IMR-90 (cell line): ENCODE measurements at regions not wholly inside any gene's neighbourhood (a gene's known extent, or its start where the extent isn't known, plus 50 kb on each side); places are given as distances from the start of the nearest gene placed in this dataset.

Experiments used
- ATAC-seq: fragments of 200-7000 bp; cut with Tn5 transposase; 2 replicates; pipeline ENCODE4 v1.9.1; 2020; ENCODE audit warnings: low read depth, mild to moderate bottlenecking, moderate library complexity
- BruUV-seq: library from RNA; stranded (reverse); fragments of 400-500 nt; replicated peaks from 2 replicates; lab custom pipeline; 2021; lab: Mats Ljungman, UMichigan
- CTCF ChIA-PET: fragments of 300-600 bp; formaldehyde crosslinking; extraction: SDS; loops from one replicate; lab custom pipeline; 2021; ENCODE audit warnings: antibody characterized with exemption; lab: Yijun Ruan, JAX
- POLR2A ChIA-PET: fragments of 300-600 bp; sonication (Branson Sonifier 250); formaldehyde crosslinking; loops from one replicate; lab custom pipeline; 2022; ENCODE audit warnings: antibody characterized with exemption; ENCODE audit not compliant: unreplicated experiment; lab: Charles Lee
- DNase-seq: peaks from one replicate; pipeline ENCODE4 v3.0.0; 2013
- H2AFZ ChIP-seq: replicated peaks from 2 replicates; pipeline ENCODE3; 2013; ENCODE audit warnings: low read length, mild to moderate bottlenecking; ENCODE audit not compliant: poor library complexity
- H2AK5ac ChIP-seq: 2 replicates; pipeline ENCODE4 v1.6.1; 2013; ENCODE audit warnings: low read depth, low read length, inconsistent platforms
- H2AK9ac ChIP-seq: replicated peaks from 2 replicates; pipeline ENCODE3; 2013; ENCODE audit warnings: mild to moderate bottlenecking, low read depth, low read length, moderate library complexity; ENCODE audit not compliant: poor library complexity
- H2BK120ac ChIP-seq: 2 replicates; pipeline ENCODE4 v1.6.1; 2013; ENCODE audit warnings: low read depth, low read length, inconsistent platforms
- H2BK15ac ChIP-seq: 3 replicates; pipeline ENCODE4 v1.6.1; 2013; ENCODE audit warnings: low read depth, low read length, inconsistent platforms
- H2BK20ac ChIP-seq: 2 replicates; pipeline ENCODE4 v1.6.1; 2013; ENCODE audit warnings: low read depth, mild to moderate bottlenecking, inconsistent platforms, low read length, moderate library complexity
- H2BK5ac ChIP-seq: 2 replicates; pipeline ENCODE4 v1.6.1; 2013; ENCODE audit warnings: mild to moderate bottlenecking, low read depth, low read length, inconsistent platforms; ENCODE audit not compliant: poor library complexity, severe bottlenecking
- H3K14ac ChIP-seq: replicated peaks from 2 replicates; pipeline ENCODE4 v1.6.1; 2013; ENCODE audit warnings: low read depth, low read length, inconsistent platforms
- H3K18ac ChIP-seq: 2 replicates; pipeline ENCODE4 v1.6.1; 2013; ENCODE audit warnings: low read depth, low read length, control low read depth
- H3K23ac ChIP-seq: 2 replicates; pipeline ENCODE4 v1.6.1; 2013; ENCODE audit warnings: low read depth, low read length, inconsistent platforms
- H3K27ac ChIP-seq: 2 replicates; pipeline ENCODE4 v1.5.1; 2013; ENCODE audit warnings: mild to moderate bottlenecking, control low read depth, low read length; ENCODE audit not compliant: insufficient read depth
- H3K27me3 ChIP-seq: 2 replicates; pipeline ENCODE4 v1.6.1; 2013; ENCODE audit warnings: low read length; ENCODE audit not compliant: control insufficient read depth, insufficient read depth
- H3K36me3 ChIP-seq: 2 replicates; pipeline ENCODE4 v1.6.1; 2013; ENCODE audit warnings: low read length, mixed read lengths; ENCODE audit not compliant: control insufficient read depth, insufficient read depth
- H3K4ac ChIP-seq: 2 replicates; pipeline ENCODE4 v1.6.1; 2013; ENCODE audit warnings: low read depth, low read length, inconsistent platforms
- H3K4me1 ChIP-seq: 2 replicates; pipeline ENCODE4 v1.6.1; 2013; ENCODE audit warnings: low read length, mixed read lengths; ENCODE audit not compliant: control insufficient read depth, insufficient read depth
- H3K4me2 ChIP-seq: 2 replicates; pipeline ENCODE4 v1.6.1; 2013; ENCODE audit warnings: low read depth, mild to moderate bottlenecking, control low read depth, low read length, moderate library complexity
- H3K4me3 ChIP-seq: 2 replicates; pipeline ENCODE4 v1.5.1; 2013; ENCODE audit warnings: low read depth, mild to moderate bottlenecking, control low read depth, low read length, moderate library complexity; ENCODE audit not compliant: insufficient read depth
- H3K56ac ChIP-seq: 2 replicates; pipeline ENCODE4 v1.6.1; 2013; ENCODE audit warnings: low read length, inconsistent platforms; ENCODE audit not compliant: insufficient read depth; ENCODE audit errors: extremely low read depth
- H3K79me1 ChIP-seq, 2 experiments: 2 replicates each; pipeline ENCODE4 v1.6.1; 2013; ENCODE audit warnings: low read length in 2 of 2, inconsistent platforms in 1 of 2, low read depth in 1 of 2
- H3K9ac ChIP-seq: 2 replicates; pipeline ENCODE4 v1.6.1; 2013; ENCODE audit warnings: low read depth, low read length, control low read depth
- H3K9me1 ChIP-seq: 2 replicates; pipeline ENCODE4 v1.6.1; 2013; ENCODE audit warnings: low read length, inconsistent platforms; ENCODE audit not compliant: insufficient read depth
- H3K9me3 ChIP-seq: 2 replicates; pipeline ENCODE4 v1.6.1; 2013; ENCODE audit warnings: low read length; ENCODE audit not compliant: control insufficient read depth, insufficient read depth
- H4K20me1 ChIP-seq: 2 replicates; pipeline ENCODE4 v1.6.1; 2013; ENCODE audit warnings: low read length, inconsistent platforms; ENCODE audit not compliant: insufficient read depth
- H4K5ac ChIP-seq: 2 replicates; pipeline ENCODE4 v1.6.1; 2013; ENCODE audit warnings: mild to moderate bottlenecking, low read depth, low read length, control low read depth
- H4K8ac ChIP-seq, 2 experiments: 2 replicates each; pipeline ENCODE4 v1.6.1; 2013; ENCODE audit warnings: low read depth in 2 of 2, low read length in 2 of 2, control low read depth in 1 of 2, inconsistent platforms in 1 of 2
- H4K91ac ChIP-seq: 2 replicates; pipeline ENCODE4 v1.6.1; 2013; ENCODE audit warnings: low read depth, low read length, inconsistent platforms; ENCODE audit not compliant: insufficient read depth
- BHLHE40 ChIP-seq: fragments of 150-350 bp; IDR thresholded peaks from 2 replicates; pipeline ENCODE4 v1.6.1; 2016; ENCODE audit warnings: mild to moderate bottlenecking, low read depth, low read length
- WGBS, 2 experiments: methylation state at CpG; one replicate each; pipeline versions ENCODE4 v1.1.5 to v1.1.7; 2013; ENCODE audit warnings: missing lambda C conversion rate in 2 of 2; ENCODE audit not compliant: insufficient read length in 1 of 2; ENCODE audit errors: extremely low coverage in 2 of 2; 5-methylcytosine and 5-hydroxymethylcytosine counted together
- dilution Hi-C: fragments of 300-500 bp; cut with HindIII; formaldehyde crosslinking; loops from one replicate; pipeline ENCODE4 v1.14.3; 2018; ENCODE audit warnings: low sequenced_read_pairs; ENCODE audit not compliant: unreplicated experiment
- in situ Hi-C: fragments of 300-500 bp; cut with MboI; formaldehyde crosslinking; loops from 3 replicates; pipeline ENCODE4 v1.14.3; 2019; ENCODE audit warnings: low sequenced_read_pairs, inconsistent platforms, mixed read lengths
- intact Hi-C: fragments of 100-400 bp; cut with micrococcal nuclease; formaldehyde crosslinking; loops from 2 replicates; pipeline ENCODE4 v1.10.0; 2022

DNA sequence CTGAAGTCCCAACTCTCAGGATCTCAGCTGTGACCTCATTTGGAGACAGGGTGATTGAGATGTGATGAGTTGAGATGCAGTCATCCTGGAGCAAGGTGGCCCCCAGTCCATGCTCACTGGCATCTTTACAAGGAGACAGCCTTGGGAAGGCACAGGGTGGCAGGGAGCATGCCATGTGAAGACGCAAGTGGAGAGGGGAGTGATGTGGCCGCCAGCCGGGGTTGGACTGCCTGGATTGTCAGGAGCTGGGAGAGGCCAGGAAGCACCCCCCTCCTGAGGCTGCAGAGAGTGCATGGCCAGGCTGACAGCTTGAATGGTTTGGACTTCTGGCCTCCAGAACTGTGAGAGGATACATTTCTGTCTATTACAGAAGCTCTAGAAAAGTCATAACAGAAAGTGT is 194.4 kb downstream of the UQCRFS1 start:
- CTCF ChIA-PET = no interaction called here

More for the DNA sequence above, 194.4 kb downstream of the UQCRFS1 start:
- ATAC-seq = no peak
- dilution Hi-C loops (no loop called here), in situ Hi-C loops (no loop called here), intact Hi-C loops (no loop called here)
- Histone ChIP-seq H3K9me1 (no peaks in the 10 kb centered on the region), H3K4ac (no peak overlapping the region), H3K4me2 (no peak overlapping the region), H3K27me3 (no peaks in the 10 kb centered on the region; the same call in 1 of the 2 replicates), H2BK15ac (no peak overlapping the region), H2AFZ (no peak overlapping the region), H2BK5ac (no peak overlapping the region), H3K36me3 (no peaks in the 10 kb centered on the region), H4K91ac (no peak overlapping the region), H3K14ac (no peak overlapping the region), H3K9me3 (0 out of 2 replicates have a peak, but pooled peaks cover 2% of the 10 kb centered on the region), H2BK120ac (no peak overlapping the region), H4K8ac (no peak overlapping the region), H3K4me1 (no peaks in the 10 kb centered on the region), H3K56ac (no peak overlapping the region), H4K20me1 (no peaks in the 10 kb centered on the region), H4K5ac (no peak overlapping the region), H3K23ac (no peak overlapping the region), H3K18ac (no peak overlapping the region), H3K79me1 (no peaks in the 10 kb centered on the region), H3K4me3 (no peak overlapping the region), H3K9ac (no peak overlapping the region), H2AK5ac (no peak overlapping the region), H2BK20ac (no peak overlapping the region), H3K27ac (no peak overlapping the region), H2AK9ac (no peak overlapping the region)
- DNase-seq = no peak
- no peak for TF ChIP-seq BHLHE40
- POLR2A ChIA-PET = no interaction called here
- WGBS, 2 experiments = no CpG with 5 or more reads among the region's 3 CpGs
- BruUV-seq = no TSS peak
